Cardiac muscle cell (in vitro differentiated cells and primary cell): ENCODE measurements at regions not wholly inside any gene's neighbourhood (a gene's known extent, or its start where the extent isn't known, plus 50 kb on each side); places are given as distances from the start of the nearest gene placed in this dataset.

Experiments used
- DNase-seq, 2 donors: peaks; one replicate each; pipeline versions ENCODE4 v3.0.0 to v3.0.0-alpha.2; 2010 to 2017; ENCODE audit warnings: low read depth in 1 of 2, low spot score in 1 of 2
- H3K27ac ChIP-seq: fragments of 200-600 bp; sonication (generic); 2 replicates; pipeline ENCODE4 v1.5.1; 2016
- H3K27me3 ChIP-seq: fragments of 200-600 bp; sonication (generic); 2 replicates; pipeline ENCODE4 v1.6.0; 2016; ENCODE audit warnings: control low read depth
- H3K36me3 ChIP-seq: fragments of 200-600 bp; sonication (generic); 2 replicates; pipeline ENCODE4 v1.5.1; 2016; ENCODE audit warnings: control low read depth
- H3K4me1 ChIP-seq: fragments of 200-600 bp; sonication (generic); 2 replicates; pipeline ENCODE4 v1.8.1; 2017; ENCODE audit warnings: low read depth, mild to moderate bottlenecking, mixed run types
- H3K4me3 ChIP-seq: fragments of 200-600 bp; sonication (generic); 2 replicates; pipeline ENCODE4 v1.5.1; 2016; ENCODE audit warnings: mild to moderate bottlenecking
- H3K9me3 ChIP-seq: fragments of 200-600 bp; sonication (generic); 2 replicates; pipeline ENCODE4 v1.5.1; 2017; ENCODE audit warnings: low read depth, mild to moderate bottlenecking, control low read depth
- TF ChIP-seq, protein P1 (sequence below): IDR thresholded peaks from 2 replicates; pipeline ENCODE4 v1.5.1; 2012; ENCODE audit warnings: low read depth, mild to moderate bottlenecking, low read length

DNA sequence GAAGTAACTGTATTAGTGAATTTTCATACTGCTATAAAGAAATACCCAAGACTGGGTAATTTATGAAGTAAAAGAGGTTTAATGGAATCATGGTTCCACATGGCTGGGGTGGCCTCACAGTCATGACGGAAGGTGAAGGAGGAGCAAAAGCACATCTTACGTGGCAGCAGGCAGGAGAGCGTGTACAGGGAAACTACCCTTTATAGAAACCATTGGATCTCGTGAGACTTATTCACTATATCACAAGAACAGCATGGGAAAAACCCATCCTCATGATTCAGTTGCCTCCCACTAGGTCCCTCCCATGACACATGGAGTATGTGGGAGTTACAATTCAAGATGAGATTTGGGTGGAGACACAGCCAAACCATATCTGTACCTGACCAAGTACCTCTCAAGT is 812.3 kb upstream of the ALCAM start:
- Histone ChIP-seq H3K4me3 (no peak overlapping the region), H3K4me1 (no peaks in the 10 kb centered on the region), H3K36me3 (no peaks in the 10 kb centered on the region), H3K9me3 (no peaks in the 10 kb centered on the region), H3K27me3 (no peaks in the 10 kb centered on the region), H3K27ac (no peak overlapping the region)
- no peak for DNase-seq
- TF ChIP-seq, protein P1, sequence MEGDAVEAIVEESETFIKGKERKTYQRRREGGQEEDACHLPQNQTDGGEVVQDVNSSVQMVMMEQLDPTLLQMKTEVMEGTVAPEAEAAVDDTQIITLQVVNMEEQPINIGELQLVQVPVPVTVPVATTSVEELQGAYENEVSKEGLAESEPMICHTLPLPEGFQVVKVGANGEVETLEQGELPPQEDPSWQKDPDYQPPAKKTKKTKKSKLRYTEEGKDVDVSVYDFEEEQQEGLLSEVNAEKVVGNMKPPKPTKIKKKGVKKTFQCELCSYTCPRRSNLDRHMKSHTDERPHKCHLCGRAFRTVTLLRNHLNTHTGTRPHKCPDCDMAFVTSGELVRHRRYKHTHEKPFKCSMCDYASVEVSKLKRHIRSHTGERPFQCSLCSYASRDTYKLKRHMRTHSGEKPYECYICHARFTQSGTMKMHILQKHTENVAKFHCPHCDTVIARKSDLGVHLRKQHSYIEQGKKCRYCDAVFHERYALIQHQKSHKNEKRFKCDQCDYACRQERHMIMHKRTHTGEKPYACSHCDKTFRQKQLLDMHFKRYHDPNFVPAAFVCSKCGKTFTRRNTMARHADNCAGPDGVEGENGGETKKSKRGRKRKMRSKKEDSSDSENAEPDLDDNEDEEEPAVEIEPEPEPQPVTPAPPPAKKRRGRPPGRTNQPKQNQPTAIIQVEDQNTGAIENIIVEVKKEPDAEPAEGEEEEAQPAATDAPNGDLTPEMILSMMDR = no peak

DNA sequence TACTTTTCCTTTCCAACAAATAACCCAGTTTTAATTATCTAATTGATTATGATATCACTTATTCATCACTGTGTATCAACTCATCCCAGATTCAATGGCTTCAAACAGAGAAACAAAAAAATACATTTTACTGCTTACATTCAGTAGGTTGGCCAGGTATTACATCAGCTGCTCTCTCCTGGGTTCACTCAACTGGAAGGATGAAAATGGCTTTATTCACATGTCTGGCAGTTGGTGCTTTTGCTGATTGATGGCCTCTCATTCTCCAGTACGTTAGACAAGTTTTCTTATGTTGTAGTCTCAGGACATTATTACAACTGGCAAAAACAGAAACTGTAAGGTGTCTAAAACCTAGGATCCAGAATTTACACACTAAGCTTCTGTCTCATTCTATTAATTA is 811.0 kb upstream of the ALCAM start:
- H3K4me3 ChIP-seq = no peak overlapping the region
- H3K9me3 ChIP-seq = no peaks in the 10 kb centered on the region
- no peaks in the 10 kb centered on the region for H3K27me3 ChIP-seq
- TF ChIP-seq, protein P1 = no peak
- H3K4me1 ChIP-seq = no peaks in the 10 kb centered on the region
- no peak for DNase-seq
- H3K27ac ChIP-seq = no peak overlapping the region
- H3K36me3 ChIP-seq = no peaks in the 10 kb centered on the region

DNA sequence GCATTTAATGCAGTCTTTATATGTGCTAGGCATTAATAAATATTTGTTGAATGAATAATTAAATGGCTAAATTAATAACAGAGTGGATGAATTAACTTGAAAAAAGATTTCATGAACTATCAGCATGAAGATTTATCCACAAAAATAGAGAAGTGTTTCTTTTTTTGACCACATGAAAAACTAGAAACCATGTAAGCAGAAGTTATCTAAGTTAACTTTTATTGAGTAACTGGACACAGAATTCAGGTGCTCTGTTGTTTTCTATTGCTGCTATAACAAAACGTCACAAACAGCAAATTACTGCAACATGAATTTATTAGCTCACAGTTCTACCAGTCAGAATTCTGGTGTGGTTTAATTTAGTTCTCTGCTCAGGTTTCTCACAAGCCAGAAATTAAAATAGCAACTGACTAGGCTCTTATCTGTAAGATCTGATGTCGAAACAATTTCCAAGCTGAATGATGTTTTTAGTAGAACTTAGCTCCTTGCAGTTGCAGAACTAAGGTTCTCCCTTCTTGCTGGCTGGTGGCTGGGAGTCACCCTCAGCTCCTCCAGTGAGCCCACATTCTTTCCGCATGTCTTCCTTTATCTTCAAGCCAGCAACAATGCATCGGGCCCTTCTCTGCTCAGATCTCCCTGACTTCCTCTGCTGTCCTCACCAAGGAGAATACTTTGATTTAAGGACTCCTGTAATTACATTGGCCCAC is 810.2 kb upstream of the ALCAM start:
- Histone ChIP-seq H3K27ac (no peak overlapping the region), H3K4me3 (no peak overlapping the region), H3K4me1 (no peaks in the 10 kb centered on the region), H3K9me3 (no peaks in the 10 kb centered on the region), H3K27me3 (no peaks in the 10 kb centered on the region), H3K36me3 (no peaks in the 10 kb centered on the region)
- TF ChIP-seq, protein P1 = no peak
- peak in 1 of 2 donors; percentile 0 for DNase-seq

DNA sequence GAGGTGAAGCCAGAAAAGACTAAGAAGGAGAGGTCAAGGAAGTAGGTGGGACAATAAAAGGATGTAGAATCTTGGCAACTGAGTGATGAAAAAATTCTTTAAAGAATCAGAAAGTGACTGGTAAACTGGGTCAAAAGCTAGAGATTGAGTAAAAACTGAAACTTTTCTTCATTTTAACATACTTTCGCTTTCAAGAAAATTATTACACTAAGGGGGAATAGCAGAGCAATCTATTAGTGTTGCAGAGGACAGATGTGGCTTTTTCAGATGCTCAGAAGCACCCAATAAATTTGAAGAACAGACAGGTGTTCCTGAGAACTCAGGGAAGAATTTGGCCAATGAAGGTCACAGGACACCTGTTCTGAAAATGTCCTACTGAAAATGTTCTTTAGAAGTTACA is 805.4 kb upstream of the ALCAM start:
- no peaks in the 10 kb centered on the region for H3K9me3 ChIP-seq
- no peaks in the 10 kb centered on the region for H3K36me3 ChIP-seq
- DNase-seq = no peak
- TF ChIP-seq, protein P1 = no peak
- no peak overlapping the region for H3K27ac ChIP-seq
- H3K4me3 ChIP-seq = no peak overlapping the region
- no peaks in the 10 kb centered on the region for H3K4me1 ChIP-seq
- H3K27me3 ChIP-seq = no peaks in the 10 kb centered on the region

DNA sequence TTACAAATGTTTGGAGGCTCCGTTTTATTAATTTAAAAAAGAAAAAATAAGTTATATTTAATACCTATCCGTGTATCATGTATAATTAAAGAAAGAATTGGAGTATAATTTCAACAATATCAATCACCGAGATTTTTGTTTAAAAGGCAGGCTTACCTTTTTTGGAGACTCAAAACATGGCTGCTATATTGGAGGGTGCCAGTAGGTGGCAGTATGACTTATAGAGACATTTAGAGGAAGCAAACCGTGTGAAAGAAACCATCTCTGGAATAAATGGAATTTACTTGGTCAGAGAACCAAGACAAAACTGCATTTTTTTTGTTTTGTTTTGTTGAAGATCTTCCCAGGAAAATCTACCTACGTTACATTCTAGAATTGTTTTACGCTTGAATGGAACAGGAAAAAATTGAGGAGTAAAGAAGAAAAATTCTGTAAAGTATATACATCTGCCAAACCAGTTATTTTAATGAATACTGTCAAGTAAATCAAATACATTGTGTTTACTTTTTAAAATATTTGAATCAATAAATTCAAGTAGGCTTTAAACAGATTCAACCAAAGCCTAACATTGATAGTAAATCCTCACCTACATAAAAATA is 802.6 kb upstream of the ALCAM start:
- peak; percentile 18 to 66 for DNase-seq

More for the DNA sequence above, 802.6 kb upstream of the ALCAM start:
- Histone ChIP-seq H3K27me3 (no peaks in the 10 kb centered on the region), H3K4me1 (no peaks in the 10 kb centered on the region), H3K4me3 (no peak overlapping the region), H3K9me3 (no peaks in the 10 kb centered on the region), H3K27ac (no peak overlapping the region), H3K36me3 (no peaks in the 10 kb centered on the region)
- TF ChIP-seq, protein P1 = peak; percentile 72
